ENCODE measurements at regions not wholly inside any gene's neighbourhood (a gene's known extent, or its start where the extent isn't known, plus 50 kb on each side); places are given as distances from the start of the nearest gene placed in this dataset.

- TF ChIP-seq PRDM1 (tag by site-specific recombination; IDR thresholded peaks at IDR 0.05) (no peak), CTCF (tag by site-specific recombination; IDR thresholded peaks at IDR 0.05) (no peak), ZSCAN16 (tag by site-specific recombination; IDR thresholded peaks at IDR 0.05) (no peak), ZNF324 (tag by site-specific recombination; IDR thresholded peaks at IDR 0.05) (no peak), ZNF19 (tag by site-specific recombination; IDR thresholded peaks at IDR 0.05; ENCODE audit: low read depth) (no peak), ZNF169 (tag by site-specific recombination; IDR thresholded peaks at IDR 0.05) (no peak)
- TF ChIP-seq, protein P1, sequence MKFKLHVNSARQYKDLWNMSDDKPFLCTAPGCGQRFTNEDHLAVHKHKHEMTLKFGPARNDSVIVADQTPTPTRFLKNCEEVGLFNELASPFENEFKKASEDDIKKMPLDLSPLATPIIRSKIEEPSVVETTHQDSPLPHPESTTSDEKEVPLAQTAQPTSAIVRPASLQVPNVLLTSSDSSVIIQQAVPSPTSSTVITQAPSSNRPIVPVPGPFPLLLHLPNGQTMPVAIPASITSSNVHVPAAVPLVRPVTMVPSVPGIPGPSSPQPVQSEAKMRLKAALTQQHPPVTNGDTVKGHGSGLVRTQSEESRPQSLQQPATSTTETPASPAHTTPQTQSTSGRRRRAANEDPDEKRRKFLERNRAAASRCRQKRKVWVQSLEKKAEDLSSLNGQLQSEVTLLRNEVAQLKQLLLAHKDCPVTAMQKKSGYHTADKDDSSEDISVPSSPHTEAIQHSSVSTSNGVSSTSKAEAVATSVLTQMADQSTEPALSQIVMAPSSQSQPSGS (tag by site-specific recombination; IDR thresholded peaks at IDR 0.05; ENCODE audit: low read depth) = no peak
- TF ChIP-seq, protein P2, sequence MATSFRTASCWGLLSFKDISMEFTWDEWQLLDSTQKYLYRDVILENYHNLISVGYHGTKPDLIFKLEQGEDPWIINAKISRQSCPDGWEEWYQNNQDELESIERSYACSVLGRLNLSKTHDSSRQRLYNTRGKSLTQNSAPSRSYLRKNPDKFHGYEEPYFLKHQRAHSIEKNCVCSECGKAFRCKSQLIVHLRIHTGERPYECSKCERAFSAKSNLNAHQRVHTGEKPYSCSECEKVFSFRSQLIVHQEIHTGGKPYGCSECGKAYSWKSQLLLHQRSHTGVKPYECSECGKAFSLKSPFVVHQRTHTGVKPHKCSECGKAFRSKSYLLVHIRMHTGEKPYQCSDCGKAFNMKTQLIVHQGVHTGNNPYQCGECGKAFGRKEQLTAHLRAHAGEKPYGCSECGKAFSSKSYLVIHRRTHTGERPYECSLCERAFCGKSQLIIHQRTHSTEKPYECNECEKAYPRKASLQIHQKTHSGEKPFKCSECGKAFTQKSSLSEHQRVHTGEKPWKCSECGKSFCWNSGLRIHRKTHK (tag by site-specific recombination; IDR thresholded peaks at IDR 0.05) = no peak
Observed at GRCh38 chr22:48507595-48508350, 1319.9 kb downstream of the BRD1 start.
